GM18861 (cell line): ENCODE measurements at regions not wholly inside any gene's neighbourhood (a gene's known extent, or its start where the extent isn't known, plus 50 kb on each side); places are given as distances from the start of the nearest gene placed in this dataset.

Experiments
- ATAC-seq: cut with Tn5 transposase; IDR thresholded peaks from one replicate; pipeline ENCODE4 v1.9.1; 2021; ENCODE audit not compliant: unreplicated experiment

DNA sequence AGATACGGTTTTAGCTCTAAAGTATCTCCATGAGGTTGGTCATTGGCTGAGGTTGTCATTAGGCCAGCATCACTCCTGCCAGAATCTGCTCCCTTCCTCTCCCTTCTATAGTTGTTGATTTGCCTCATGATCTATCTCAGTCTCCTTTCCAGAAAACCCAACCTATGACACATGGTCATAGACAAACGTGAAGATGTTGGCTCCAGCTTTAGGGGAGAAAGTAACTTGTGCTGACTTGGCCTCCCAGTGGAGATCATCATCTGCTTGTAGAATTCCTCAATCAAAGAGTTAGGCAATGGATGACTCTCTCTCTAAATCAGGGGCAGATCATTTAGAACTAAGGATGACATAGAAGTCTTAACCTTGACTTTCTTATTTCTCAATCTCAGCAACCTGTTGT lies 894.4 kb downstream of the TTLL7 start:
- ATAC-seq = no peak

DNA sequence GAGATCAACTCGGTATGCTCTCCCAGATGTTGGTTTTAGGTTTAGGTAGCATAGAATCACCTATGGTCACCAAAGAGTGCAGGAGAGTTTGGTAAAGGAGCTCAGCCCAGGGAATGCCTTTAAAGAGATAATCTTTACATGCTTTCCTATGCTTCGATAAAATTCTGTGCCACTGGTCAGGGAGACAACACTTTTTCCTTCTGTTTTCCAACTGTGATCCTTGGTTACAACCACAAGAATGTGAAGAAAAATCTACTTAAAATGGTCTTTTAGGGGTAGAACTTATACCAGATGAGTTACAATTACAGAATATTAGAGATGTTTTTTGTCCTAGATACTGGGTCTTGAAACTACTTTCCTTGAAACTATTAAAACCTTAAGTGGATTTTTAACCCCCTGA lies 895.6 kb downstream of the TTLL7 start:
- no peak for ATAC-seq

- no peak for ATAC-seq
Observed at GRCh38 chr1:83102630-83103071, 896.3 kb downstream of the TTLL7 start.

- ATAC-seq = no peak
Observed at GRCh38 chr1:83101406-83101805, 897.5 kb downstream of the TTLL7 start.

DNA sequence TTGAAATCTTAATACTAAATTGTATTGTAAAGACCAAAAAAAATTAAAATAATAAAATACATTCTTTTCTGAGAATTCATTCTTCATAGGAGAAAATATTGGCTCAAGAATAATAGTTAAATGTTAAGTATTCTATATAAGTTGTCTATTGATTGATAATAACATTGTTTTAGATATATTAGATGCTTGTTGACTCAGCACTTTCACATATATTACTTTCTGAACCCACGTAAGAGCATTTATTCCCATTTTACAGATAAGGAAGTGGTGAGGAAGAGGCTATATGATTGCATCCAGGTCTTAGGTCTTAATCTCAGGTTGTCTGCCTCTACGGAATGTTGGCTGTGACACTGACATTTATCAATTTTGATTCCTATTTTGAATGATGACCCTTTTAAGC lies 898.8 kb downstream of the TTLL7 start:
- no peak for ATAC-seq

- ATAC-seq = no peak
Observed at GRCh38 chr1:83098791-83099190, 900.1 kb downstream of the TTLL7 start.

GRCh38 chr1:83098131-83098530 lies 900.8 kb downstream of the TTLL7 start:
- no peak for ATAC-seq

- ATAC-seq = no peak
Observed at GRCh38 chr1:83097715-83098114, 901.2 kb downstream of the TTLL7 start.

- ATAC-seq = no peak
Observed at GRCh38 chr1:83095570-83095969, 903.4 kb downstream of the TTLL7 start.

- no peak for ATAC-seq
Observed at GRCh38 chr1:83090195-83090594, 908.7 kb downstream of the TTLL7 start.

DNA sequence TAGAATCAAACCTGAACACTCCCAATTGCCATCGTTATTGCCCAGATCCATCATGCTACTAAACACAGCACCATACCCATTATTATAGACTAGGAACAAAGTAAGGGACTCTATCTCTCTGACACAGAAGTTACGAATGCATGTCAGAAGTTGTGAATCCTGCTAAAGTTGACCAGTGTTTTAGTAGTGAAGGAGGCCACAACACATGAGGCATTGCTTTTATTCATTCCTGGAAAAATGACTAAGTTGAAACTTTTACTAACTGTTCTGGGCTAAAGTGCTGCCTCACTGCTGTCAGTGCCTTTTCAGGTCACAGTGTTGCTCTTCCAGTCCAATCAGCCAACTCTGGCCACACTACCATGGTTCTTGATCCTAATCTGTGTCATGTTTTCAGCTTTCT lies 911.1 kb downstream of the TTLL7 start:
- no peak for ATAC-seq

GRCh38 chr1:83086986-83087512 lies 911.9 kb downstream of the TTLL7 start:
- ATAC-seq = no peak

DNA sequence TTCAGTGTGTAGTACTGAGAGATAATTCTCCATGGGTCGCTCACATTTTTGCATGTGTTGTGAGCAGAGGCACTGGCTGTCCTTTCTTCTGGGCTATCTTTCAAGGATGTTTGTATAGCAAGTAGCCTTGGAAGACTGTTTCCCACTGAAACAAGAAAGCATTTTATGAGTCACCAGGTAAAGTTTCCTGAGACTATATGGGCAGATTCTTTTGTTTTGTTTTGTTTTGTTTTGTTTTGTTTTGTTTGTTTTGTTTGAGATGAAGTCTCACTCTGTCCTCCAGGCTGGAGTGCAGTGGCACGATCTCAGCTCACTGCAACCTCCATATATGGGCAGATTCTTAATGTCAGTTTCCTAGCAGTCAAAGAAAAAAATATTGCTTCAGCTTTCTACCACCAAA lies 912.6 kb downstream of the TTLL7 start:
- ATAC-seq = no peak

DNA sequence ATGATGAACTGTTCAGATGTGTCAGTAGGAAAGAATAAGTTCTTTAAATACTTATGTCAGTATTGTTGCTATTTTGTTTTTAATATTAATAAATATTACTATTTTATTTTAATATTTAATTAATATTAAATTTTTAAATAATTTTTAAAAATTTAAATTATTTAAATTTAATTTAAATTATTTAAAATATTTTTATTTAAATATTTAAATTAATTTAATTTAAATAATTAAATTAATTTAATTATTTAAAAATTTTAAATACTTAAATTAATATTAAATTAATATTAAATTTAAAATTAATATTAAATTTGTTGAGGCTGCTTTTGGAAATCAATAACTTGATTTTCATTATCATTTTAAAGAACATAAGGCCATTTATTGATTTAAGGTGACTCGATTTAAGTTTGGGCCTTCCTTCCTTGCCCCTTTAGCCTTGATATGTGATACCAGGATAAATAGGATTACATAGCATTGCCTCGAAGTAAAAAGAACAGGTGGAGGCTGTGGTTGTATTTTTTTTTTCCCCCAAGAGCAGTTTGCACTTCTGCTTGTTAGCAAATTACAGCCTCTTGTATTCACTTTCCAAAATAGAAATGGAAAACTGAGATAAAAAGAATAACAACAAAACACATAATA lies 915.2 kb downstream of the TTLL7 start:
- no peak for ATAC-seq

DNA sequence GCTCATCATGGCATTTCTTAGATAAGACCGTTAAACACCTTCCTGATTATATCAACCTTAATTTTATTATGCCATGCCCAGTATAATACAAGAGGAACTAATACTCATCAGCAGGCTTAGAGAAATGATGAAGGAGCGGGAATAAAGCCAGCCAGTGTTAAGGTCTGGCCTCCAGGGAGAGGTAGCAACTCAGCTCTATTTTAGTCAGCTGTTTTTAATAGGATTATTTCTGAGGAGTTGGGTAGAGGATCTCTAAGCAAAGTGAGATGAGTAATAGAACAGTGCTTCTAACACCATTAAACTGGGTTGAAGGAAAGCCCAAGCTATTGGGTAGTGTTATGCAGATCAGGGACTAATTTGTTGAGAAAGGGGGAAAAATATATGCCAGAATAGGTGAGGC lies 921.5 kb downstream of the TTLL7 start:
- no peak for ATAC-seq

- no peak for ATAC-seq
Observed at GRCh38 chr1:83075107-83075506, 923.8 kb downstream of the TTLL7 start.

GRCh38 chr1:83067954-83068353 lies 931.0 kb downstream of the TTLL7 start:
- no peak for ATAC-seq

GRCh38 chr1:83065952-83066727 lies 932.8 kb downstream of the TTLL7 start:
- ATAC-seq = no peak

- no peak for ATAC-seq
Observed at GRCh38 chr1:83064589-83065242, 934.2 kb downstream of the TTLL7 start.

GRCh38 chr1:83060651-83061390 lies 938.1 kb downstream of the TTLL7 start:
- ATAC-seq = no peak

DNA sequence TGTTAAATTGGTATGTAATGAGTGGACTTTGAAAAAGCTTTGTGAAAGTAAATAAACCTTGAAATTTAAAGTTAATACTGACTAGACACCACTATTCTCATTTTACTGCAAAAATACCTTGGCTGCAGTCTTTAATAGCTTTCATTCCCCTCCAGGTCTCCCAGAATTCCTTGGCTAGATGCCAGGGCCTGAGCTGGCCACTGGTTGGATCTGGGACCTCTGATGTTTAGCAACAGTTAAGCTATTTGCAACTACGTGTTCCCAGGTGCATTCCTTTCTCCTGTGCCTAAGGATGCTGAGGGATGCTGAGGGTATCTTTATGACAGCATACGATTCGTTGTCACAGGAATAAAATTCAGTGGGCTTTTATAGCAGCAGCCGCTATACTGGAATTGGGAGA lies 938.7 kb downstream of the TTLL7 start:
- no peak for ATAC-seq
